ENCODE measurements at regions not wholly inside any gene's neighbourhood (a gene's known extent, or its start where the extent isn't known, plus 50 kb on each side); places are given as distances from the start of the nearest gene placed in this dataset.

- H3K27ac ChIP-seq (ENCODE audit: low read depth, low read length) = no peak overlapping the region
- POLR2A ChIA-PET = no interaction called here
- no peak for DNase-seq (ENCODE audit: low read depth, low spot score)
- no peak overlapping the region for H3K4me3 ChIP-seq (ENCODE audit: low read depth, low read length)
- H3K27me3 ChIP-seq (ENCODE audit: control insufficient read depth, insufficient read depth, low read length) = no peaks in the 10 kb centered on the region
- no peak for TF ChIP-seq CTCF (IDR thresholded peaks at IDR 0.05; ENCODE audit: low read depth, low read length)
- peaks cover 10% of the 10 kb centered on the region for H3K9me3 ChIP-seq (ENCODE audit: control insufficient read depth, insufficient read depth, low read length)
- CTCF ChIA-PET = no interaction called here
Observed at GRCh38 chr13:71171740-71172139, 695.3 kb downstream of the DACH1 start.

GRCh38 chr13:71169180-71169579, 697.8 kb downstream of the DACH1 start:
- CTCF ChIA-PET = no interaction called here
- Histone ChIP-seq H3K27ac (ENCODE audit: low read depth, low read length) (no peak overlapping the region), H3K9me3 (ENCODE audit: control insufficient read depth, insufficient read depth, low read length) (peaks cover 7% of the 10 kb centered on the region), H3K27me3 (ENCODE audit: control insufficient read depth, insufficient read depth, low read length) (no peaks in the 10 kb centered on the region), H3K4me3 (ENCODE audit: low read depth, low read length) (no peak overlapping the region)
- DNase-seq (ENCODE audit: low read depth, low spot score) = no peak
- POLR2A ChIA-PET = no interaction called here
- no peak for TF ChIP-seq CTCF (IDR thresholded peaks at IDR 0.05; ENCODE audit: low read depth, low read length)

- POLR2A ChIA-PET = no interaction called here
- Histone ChIP-seq H3K27ac (ENCODE audit: low read depth, low read length) (no peak overlapping the region), H3K27me3 (ENCODE audit: control insufficient read depth, insufficient read depth, low read length) (no peaks in the 10 kb centered on the region), H3K9me3 (ENCODE audit: control insufficient read depth, insufficient read depth, low read length) (no peaks in the 10 kb centered on the region; the same call in 1 of the 2 replicates), H3K4me3 (ENCODE audit: low read depth, low read length) (no peak overlapping the region)
- DNase-seq (ENCODE audit: low read depth, low spot score) = no peak
- no peak for TF ChIP-seq CTCF (IDR thresholded peaks at IDR 0.05; ENCODE audit: low read depth, low read length)
- CTCF ChIA-PET = interaction anchor here (0.6 kb wide), 1 partner anchor 98 kb away, joined by 9 read pairs; no protein-coding TSS in a partner anchor
Observed at GRCh38 chr13:71156550-71156949, 710.5 kb downstream of the DACH1 start.

- ChIA-PET POLR2A (no interaction called here), CTCF (no interaction called here)
- Histone ChIP-seq H3K4me3 (ENCODE audit: low read depth, low read length) (no peak overlapping the region), H3K27ac (ENCODE audit: low read depth, low read length) (no peak overlapping the region), H3K9me3 (ENCODE audit: control insufficient read depth, insufficient read depth, low read length) (no peaks in the 10 kb centered on the region), H3K27me3 (ENCODE audit: control insufficient read depth, insufficient read depth, low read length) (no peaks in the 10 kb centered on the region)
- no peak for TF ChIP-seq CTCF (IDR thresholded peaks at IDR 0.05; ENCODE audit: low read depth, low read length)
- no peak for DNase-seq (ENCODE audit: low read depth, low spot score)
Observed at GRCh38 chr13:71149498-71150363, 717.3 kb downstream of the DACH1 start.

- Histone ChIP-seq H3K9me3 (ENCODE audit: control insufficient read depth, insufficient read depth, low read length) (no peaks in the 10 kb centered on the region), H3K4me3 (ENCODE audit: low read depth, low read length) (no peak overlapping the region), H3K27me3 (ENCODE audit: control insufficient read depth, insufficient read depth, low read length) (no peaks in the 10 kb centered on the region), H3K27ac (ENCODE audit: low read depth, low read length) (no peak overlapping the region)
- POLR2A ChIA-PET = no interaction called here
- CTCF ChIA-PET = no interaction called here
- no peak for DNase-seq (ENCODE audit: low read depth, low spot score)
- TF ChIP-seq CTCF (IDR thresholded peaks at IDR 0.05; ENCODE audit: low read depth, low read length) = no peak
Observed at GRCh38 chr13:71149046-71149445, 718.0 kb downstream of the DACH1 start.
